ENCODE measurements at regions not wholly inside any gene's neighbourhood (a gene's known extent, or its start where the extent isn't known, plus 50 kb on each side); places are given as distances from the start of the nearest gene placed in this dataset.

DNA sequence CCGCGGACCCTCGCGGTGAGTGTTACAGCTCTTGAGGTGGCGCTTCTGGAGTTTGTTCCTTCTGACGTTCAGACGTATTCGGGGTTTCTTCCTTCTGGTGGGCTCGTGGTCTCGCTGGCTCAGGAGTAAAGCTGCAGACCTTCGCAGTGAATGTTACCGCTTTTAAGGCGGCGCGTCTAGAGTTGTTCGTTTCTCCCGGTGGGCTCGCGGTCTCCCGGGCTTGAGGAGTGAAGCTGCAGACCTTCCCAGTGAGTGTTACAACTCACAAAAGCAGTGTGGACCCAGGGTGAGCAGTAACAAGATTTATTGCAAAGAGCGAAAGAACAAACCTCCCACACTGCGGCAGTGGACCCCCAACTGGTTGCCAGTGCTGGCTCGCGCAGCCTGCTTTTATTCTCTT is 177.1 kb downstream of the UACA start:
- no peaks in the 10 kb centered on the region for H3K9me1 ChIP-seq (ENCODE audit: control insufficient read depth, insufficient read depth, low read length)
- ATAC-seq (no peak), FAIRE-seq (no peak), DNase-seq (ENCODE audit: extremely low read depth in 1 of 4, low spot score in 3 of 4) (no peak)
- WGBS (ENCODE audit: insufficient coverage, low coverage, missing lambda C conversion rate): 50% methylated on average over 20 of the region's 24 CpGs
- H3K27ac ChIP-seq (ENCODE audit: extremely low read depth, low read depth, low read length): no peak overlapping the region
- H3K79me2 ChIP-seq (ENCODE audit: control insufficient read depth, insufficient read depth, low read length): no peaks in the 10 kb centered on the region
- peaks cover 0 to 9% of the 10 kb centered on the region in 2 experiments; a peak in 1 of 5 replicates for H3K27me3 ChIP-seq (ENCODE audit: control insufficient read depth in 2 of 2, insufficient read depth in 2 of 2, low read length in 2 of 2)
- ChIA-PET POLR2A (interaction anchor here (0.7 kb wide), 1 partner anchor 921 kb away, joined by 3 read pairs; no protein-coding TSS in a partner anchor), CTCF (ENCODE audit: low intra/inter-chr PET ratio) (no interaction called here)
- no peaks in the 10 kb centered on the region for H3K36me3 ChIP-seq (ENCODE audit: control insufficient read depth, insufficient read depth, low read length)
- H3K9me3 ChIP-seq (replicated peaks; ENCODE audit: control insufficient read depth, insufficient read depth, low read depth, low read length): no peaks in the 10 kb centered on the region
- intact Hi-C loops (cut with micrococcal nuclease): no loop called here
- H4K20me1 ChIP-seq (replicated peaks; ENCODE audit: control insufficient read depth, insufficient read depth, low read length): no peaks in the 10 kb centered on the region
- H2AFZ ChIP-seq (ENCODE audit: low read depth, low read length): no peak overlapping the region
- H3K4me1 ChIP-seq (replicated peaks in 1 of 2; ENCODE audit: control insufficient read depth in 2 of 2, insufficient read depth in 2 of 2, low read length in 2 of 2): peaks cover 0 to 6% of the 10 kb centered on the region in 2 experiments; a peak in 2 of 5 replicates
- in situ Hi-C loops (cut with MboI): no loop called here
- no peak overlapping the region for H3K4me3 ChIP-seq
- no TSS peak for BruUV-seq (replicated peaks)
- no peak overlapping the region for H3K9ac ChIP-seq (ENCODE audit: insufficient read depth in 1 of 2, low read depth in 2 of 2, low read length in 2 of 2)
- no peak overlapping the region for H3K4me2 ChIP-seq (ENCODE audit: insufficient read depth, low read length)
- TF ChIP-seq ZNF398 (CRISPR knock-in tag; IDR thresholded peaks at IDR 0.05) (no peak), ZFP36 (IDR thresholded peaks at IDR 0.05; ENCODE audit: low read depth, low read length, partially characterized antibody) (no peak), CBX2 (IDR thresholded peaks at IDR 0.05; ENCODE audit: insufficient read depth, low read length, poor library complexity, severe bottlenecking) (no peak)
- TF ChIP-seq, protein P1, sequence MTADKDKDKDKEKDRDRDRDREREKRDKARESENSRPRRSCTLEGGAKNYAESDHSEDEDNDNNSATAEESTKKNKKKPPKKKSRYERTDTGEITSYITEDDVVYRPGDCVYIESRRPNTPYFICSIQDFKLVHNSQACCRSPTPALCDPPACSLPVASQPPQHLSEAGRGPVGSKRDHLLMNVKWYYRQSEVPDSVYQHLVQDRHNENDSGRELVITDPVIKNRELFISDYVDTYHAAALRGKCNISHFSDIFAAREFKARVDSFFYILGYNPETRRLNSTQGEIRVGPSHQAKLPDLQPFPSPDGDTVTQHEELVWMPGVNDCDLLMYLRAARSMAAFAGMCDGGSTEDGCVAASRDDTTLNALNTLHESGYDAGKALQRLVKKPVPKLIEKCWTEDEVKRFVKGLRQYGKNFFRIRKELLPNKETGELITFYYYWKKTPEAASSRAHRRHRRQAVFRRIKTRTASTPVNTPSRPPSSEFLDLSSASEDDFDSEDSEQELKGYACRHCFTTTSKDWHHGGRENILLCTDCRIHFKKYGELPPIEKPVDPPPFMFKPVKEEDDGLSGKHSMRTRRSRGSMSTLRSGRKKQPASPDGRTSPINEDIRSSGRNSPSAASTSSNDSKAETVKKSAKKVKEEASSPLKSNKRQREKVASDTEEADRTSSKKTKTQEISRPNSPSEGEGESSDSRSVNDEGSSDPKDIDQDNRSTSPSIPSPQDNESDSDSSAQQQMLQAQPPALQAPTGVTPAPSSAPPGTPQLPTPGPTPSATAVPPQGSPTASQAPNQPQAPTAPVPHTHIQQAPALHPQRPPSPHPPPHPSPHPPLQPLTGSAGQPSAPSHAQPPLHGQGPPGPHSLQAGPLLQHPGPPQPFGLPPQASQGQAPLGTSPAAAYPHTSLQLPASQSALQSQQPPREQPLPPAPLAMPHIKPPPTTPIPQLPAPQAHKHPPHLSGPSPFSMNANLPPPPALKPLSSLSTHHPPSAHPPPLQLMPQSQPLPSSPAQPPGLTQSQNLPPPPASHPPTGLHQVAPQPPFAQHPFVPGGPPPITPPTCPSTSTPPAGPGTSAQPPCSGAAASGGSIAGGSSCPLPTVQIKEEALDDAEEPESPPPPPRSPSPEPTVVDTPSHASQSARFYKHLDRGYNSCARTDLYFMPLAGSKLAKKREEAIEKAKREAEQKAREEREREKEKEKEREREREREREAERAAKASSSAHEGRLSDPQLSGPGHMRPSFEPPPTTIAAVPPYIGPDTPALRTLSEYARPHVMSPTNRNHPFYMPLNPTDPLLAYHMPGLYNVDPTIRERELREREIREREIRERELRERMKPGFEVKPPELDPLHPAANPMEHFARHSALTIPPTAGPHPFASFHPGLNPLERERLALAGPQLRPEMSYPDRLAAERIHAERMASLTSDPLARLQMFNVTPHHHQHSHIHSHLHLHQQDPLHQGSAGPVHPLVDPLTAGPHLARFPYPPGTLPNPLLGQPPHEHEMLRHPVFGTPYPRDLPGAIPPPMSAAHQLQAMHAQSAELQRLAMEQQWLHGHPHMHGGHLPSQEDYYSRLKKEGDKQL (CRISPR knock-in tag; IDR thresholded peaks at IDR 0.05; ENCODE audit: borderline replicate concordance): no peak
